ES-I3 (cell line): ENCODE measurements at regions not wholly inside any gene's neighbourhood (a gene's known extent, or its start where the extent isn't known, plus 50 kb on each side); places are given as distances from the start of the nearest gene placed in this dataset.
"Not testable (repeated sequence)": the region's sequence is repeated elsewhere in the genome, so short reads cannot be mapped to it uniquely, and the experiment has no call there.

Experiments
- H3K36me3 ChIP-seq: 2 replicates; pipeline ENCODE4 v1.6.1; 2013; ENCODE audit warnings: mild to moderate bottlenecking, low read length, control low read depth, moderate library complexity; ENCODE audit not compliant: insufficient read depth
- H3K4me1 ChIP-seq: 2 replicates; pipeline ENCODE4 v1.6.1; 2013; ENCODE audit warnings: mild to moderate bottlenecking, control low read depth, low read length; ENCODE audit not compliant: insufficient read depth
- H3K9ac ChIP-seq: 2 replicates; pipeline ENCODE4 v1.6.1; 2013; ENCODE audit warnings: low read depth, mild to moderate bottlenecking, low read length, moderate library complexity
- H3K9me3 ChIP-seq: 2 replicates; pipeline ENCODE4 v1.6.1; 2013; ENCODE audit warnings: mild to moderate bottlenecking, low read length, moderate library complexity; ENCODE audit not compliant: control insufficient read depth, insufficient read depth

DNA sequence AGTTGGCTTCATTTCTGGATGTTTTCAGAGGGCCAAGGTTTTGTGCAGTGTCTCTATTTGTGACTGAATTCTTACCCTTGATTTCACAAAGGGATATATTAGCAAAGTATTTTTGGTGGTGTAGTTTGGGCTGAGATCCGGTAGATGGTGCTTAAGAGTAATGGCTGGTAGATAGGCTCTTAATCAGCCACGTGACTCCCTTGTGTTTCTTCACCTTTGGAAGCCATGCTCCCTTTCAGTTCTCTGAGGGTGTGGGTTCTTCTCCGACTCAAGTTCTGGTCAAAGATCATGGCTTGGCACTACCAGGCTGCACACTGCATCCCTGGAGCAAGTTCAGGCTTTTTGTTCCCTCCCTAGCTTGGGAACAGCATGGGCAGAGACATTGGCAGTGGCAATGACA is 887.3 kb downstream of the CDH8 start:
- H3K9ac ChIP-seq, result no peak overlapping the region
- no peaks in the 10 kb centered on the region for H3K9me3 ChIP-seq
- no peaks in the 10 kb centered on the region for H3K36me3 ChIP-seq
- no peaks in the 10 kb centered on the region; the same call in 1 of the 2 replicates for H3K4me1 ChIP-seq

- no peak overlapping the region for H3K9ac ChIP-seq
- H3K9me3 ChIP-seq, result no peaks in the 10 kb centered on the region
- H3K4me1 ChIP-seq, result no peaks in the 10 kb centered on the region; the same call in 1 of the 2 replicates
- no peaks in the 10 kb centered on the region for H3K36me3 ChIP-seq
Observed at GRCh38 chr16:61146429-61146828, 889.8 kb downstream of the CDH8 start.

DNA sequence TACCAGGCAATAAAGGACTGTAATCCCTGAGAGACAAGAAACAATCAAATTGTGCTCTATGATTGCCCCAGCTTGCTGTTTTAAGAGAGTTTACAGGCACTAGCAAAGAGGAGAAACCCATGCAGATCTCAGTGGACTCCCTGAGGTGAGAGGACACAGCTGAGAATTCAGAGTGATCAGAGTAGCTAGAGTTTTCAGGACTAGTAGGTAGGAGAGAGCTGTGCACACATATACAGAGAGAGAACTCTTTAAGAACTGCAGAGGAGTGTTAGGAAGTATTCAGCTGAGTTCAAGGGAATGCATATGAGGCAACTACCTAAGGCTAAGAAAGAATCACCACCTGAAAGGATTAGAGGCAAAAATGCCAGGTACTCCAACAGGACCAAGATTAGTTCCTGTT is 904.8 kb downstream of the CDH8 start:
- Histone ChIP-seq H3K9ac (no peak overlapping the region), H3K9me3 (no peaks in the 10 kb centered on the region), H3K36me3 (no peaks in the 10 kb centered on the region), H3K4me1 (no peaks in the 10 kb centered on the region; the same call in 1 of the 2 replicates)

GRCh38 chr16:61128545-61129323 is 907.5 kb downstream of the CDH8 start:
- H3K36me3 ChIP-seq, result no peaks in the 10 kb centered on the region
- no peaks in the 10 kb centered on the region for H3K9me3 ChIP-seq
- H3K4me1 ChIP-seq, result no peaks in the 10 kb centered on the region; the same call in 1 of the 2 replicates
- no peak overlapping the region; the same call in 1 of the 2 replicates for H3K9ac ChIP-seq

GRCh38 chr16:61105544-61105943 is 930.7 kb downstream of the CDH8 start:
- H3K4me1 ChIP-seq, result no peaks in the 10 kb centered on the region
- no peaks in the 10 kb centered on the region for H3K36me3 ChIP-seq
- no peaks in the 10 kb centered on the region for H3K9me3 ChIP-seq
- H3K9ac ChIP-seq, result no peak overlapping the region

- Histone ChIP-seq H3K9me3 (no peaks in the 10 kb centered on the region), H3K9ac (no peak overlapping the region), H3K36me3 (no peaks in the 10 kb centered on the region), H3K4me1 (no peaks in the 10 kb centered on the region)
Observed at GRCh38 chr16:61098505-61098904, 937.7 kb downstream of the CDH8 start.

- not testable (repeated sequence) for H3K4me1 ChIP-seq, H3K9ac ChIP-seq, H3K9me3 ChIP-seq, H3K36me3 ChIP-seq
Observed at GRCh38 chr16:61091300-61091699, 944.9 kb downstream of the CDH8 start.

DNA sequence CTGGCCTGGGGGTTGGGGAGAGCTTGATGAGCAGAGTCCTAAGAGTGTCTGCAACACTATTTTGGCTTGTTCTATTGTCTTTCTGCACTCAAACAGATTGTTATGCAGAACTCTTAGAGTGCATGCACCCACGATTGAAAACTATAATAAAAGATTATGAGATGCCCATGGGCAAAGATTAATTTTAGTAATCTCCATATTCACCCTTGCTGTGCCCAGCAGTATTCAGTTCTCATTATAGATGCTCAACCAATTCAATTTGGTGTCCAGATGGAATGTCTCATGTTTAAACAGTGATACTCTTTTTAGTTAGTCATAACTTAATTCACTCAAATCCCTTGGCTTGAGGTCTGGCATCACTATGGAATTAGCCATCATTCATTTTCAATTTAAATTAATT is 952.5 kb downstream of the CDH8 start:
- H3K4me1 ChIP-seq, result no peaks in the 10 kb centered on the region
- no peaks in the 10 kb centered on the region for H3K36me3 ChIP-seq
- no peaks in the 10 kb centered on the region for H3K9me3 ChIP-seq
- no peak overlapping the region for H3K9ac ChIP-seq

DNA sequence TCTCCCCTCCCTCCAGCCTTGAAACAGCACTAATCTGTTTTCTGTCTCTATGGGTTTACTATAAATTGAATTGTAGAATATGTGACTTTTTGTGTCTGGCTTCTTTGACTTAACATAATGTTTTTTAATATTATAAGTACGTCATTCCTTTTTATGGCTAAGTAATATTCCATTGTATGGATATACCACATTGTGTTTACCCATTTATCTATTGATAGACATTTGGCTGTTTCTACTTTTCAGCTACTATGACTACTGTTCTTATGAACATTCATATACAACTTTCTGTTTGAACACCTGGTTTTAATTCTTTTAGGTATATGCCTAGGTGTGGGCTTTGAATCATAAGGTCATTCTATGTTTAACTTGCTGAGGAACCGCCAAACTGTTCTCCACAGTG is 961.9 kb downstream of the CDH8 start:
- peaks cover 2% of the 10 kb centered on the region; the same call in 1 of the 2 replicates for H3K9me3 ChIP-seq
- no peaks in the 10 kb centered on the region for H3K4me1 ChIP-seq
- H3K9ac ChIP-seq, result no peak overlapping the region
- H3K36me3 ChIP-seq, result no peaks in the 10 kb centered on the region

GRCh38 chr16:61057635-61058034 is 978.6 kb downstream of the CDH8 start:
- Histone ChIP-seq H3K36me3 (no peaks in the 10 kb centered on the region), H3K9me3 (no peaks in the 10 kb centered on the region), H3K4me1 (no peaks in the 10 kb centered on the region), H3K9ac (no peak overlapping the region)

DNA sequence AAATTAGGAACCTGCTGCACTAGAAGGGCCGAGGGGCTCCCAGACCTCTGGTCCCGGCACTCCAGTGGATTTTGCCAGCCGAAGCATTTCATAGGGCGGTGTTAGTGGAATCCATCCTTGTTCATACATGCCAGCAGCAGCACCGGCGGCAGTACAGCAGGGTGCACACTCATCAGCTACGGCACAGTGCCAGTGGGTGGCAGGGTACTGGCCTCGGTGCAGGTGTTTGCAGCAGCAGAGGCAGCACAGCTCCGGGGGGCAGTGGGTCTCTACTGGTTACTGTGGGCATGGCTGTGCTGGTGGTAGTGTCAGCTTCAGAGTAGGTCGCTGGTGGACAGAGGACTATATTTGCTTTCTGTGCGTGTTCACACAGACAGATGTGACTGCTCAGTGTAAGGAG is 985.7 kb downstream of the CDH8 start:
- no peak overlapping the region for H3K9ac ChIP-seq
- H3K36me3 ChIP-seq, result no peaks in the 10 kb centered on the region
- H3K9me3 ChIP-seq, result no peaks in the 10 kb centered on the region
- H3K4me1 ChIP-seq, result no peaks in the 10 kb centered on the region

- Histone ChIP-seq H3K4me1 (no peaks in the 10 kb centered on the region), H3K9me3 (no peaks in the 10 kb centered on the region), H3K36me3 (no peaks in the 10 kb centered on the region), H3K9ac (no peak overlapping the region)
Observed at GRCh38 chr16:61045931-61046330, 990.3 kb downstream of the CDH8 start.

DNA sequence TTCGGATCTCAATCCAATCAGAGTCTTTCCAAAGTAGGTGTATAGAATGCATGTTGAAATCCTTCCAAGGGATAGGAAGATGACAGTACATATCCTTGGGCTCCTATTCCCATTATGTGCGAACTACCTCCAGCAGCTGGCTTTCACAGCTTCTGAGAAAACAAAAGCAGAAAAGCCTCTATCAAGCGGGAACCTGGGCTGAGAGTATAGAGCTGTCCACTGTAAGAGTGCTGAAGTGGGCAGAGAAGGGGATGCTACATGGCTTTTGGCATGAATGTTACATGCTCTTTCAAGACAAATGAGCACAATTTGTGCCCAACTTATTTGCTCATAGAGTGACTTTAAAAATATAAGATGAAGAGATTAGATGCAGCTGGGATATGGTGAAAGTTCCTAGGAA is 993.5 kb downstream of the CDH8 start:
- H3K9ac ChIP-seq, result no peak overlapping the region
- H3K4me1 ChIP-seq, result no peaks in the 10 kb centered on the region
- no peaks in the 10 kb centered on the region for H3K9me3 ChIP-seq
- no peaks in the 10 kb centered on the region for H3K36me3 ChIP-seq

DNA sequence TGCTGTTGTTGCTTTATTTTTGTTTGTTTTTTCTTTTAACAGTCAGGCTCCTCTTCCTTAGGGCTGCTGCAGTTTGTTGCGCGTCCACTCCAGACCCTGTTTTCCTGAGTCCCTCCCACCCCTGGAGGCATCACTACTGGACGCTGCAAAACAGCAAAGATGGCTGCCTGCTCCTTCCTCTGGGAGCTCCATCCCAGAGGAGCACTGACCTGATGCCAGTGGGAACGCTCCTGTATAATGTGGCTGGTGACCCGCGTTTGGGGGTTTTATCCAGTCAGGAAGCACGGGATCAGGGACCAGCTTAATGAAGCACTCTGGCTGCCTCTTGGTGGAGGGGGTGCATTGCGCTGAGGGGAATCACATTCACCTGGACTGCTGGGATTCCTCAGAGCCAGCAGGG is 1005.6 kb downstream of the CDH8 start:
- Histone ChIP-seq H3K36me3 (no peaks in the 10 kb centered on the region), H3K9ac (no peak overlapping the region), H3K9me3 (no peaks in the 10 kb centered on the region), H3K4me1 (no peaks in the 10 kb centered on the region)

DNA sequence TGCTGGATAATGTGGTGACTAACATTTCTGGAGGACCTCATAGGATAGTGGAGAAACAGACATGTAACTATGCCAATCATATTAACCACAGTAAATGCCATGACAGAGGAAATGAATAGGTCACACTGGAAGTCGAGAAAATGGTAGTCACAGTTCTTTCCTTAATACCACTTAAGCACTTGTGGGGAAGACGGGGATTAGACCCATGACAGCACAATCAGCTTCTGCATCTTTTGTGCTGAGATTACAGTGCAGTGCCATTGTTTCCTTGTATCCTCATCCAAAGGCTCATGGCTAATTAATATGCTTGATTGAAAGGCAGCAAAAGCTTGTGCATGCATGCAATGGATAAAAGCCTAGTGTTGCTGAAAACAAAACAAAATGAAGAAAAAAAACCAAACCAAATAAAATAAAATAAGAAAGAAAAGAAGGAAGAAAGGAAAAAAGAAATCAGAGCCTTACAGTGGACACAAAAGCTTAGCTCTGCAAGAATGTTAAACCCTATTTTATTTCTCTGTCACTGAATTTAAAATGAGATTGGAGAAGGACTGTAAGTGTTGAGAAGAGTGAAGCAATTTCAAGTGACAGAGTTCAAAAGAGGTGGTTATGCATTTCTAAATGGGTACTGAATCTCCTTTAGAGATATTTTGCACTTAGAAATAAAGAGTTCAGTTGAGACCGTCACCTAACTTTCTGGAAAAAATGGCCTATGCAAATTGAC is 1011.9 kb downstream of the CDH8 start:
- no peaks in the 10 kb centered on the region for H3K9me3 ChIP-seq
- no peaks in the 10 kb centered on the region for H3K4me1 ChIP-seq

More for the DNA sequence above, 1011.9 kb downstream of the CDH8 start:
- Histone ChIP-seq H3K36me3 (no peaks in the 10 kb centered on the region), H3K9ac (no peak overlapping the region)
